ENCODE measurements at regions not wholly inside any gene's neighbourhood (a gene's known extent, or its start where the extent isn't known, plus 50 kb on each side); places are given as distances from the start of the nearest gene placed in this dataset.

GRCh38 chr5:56443826-56444225 lies 210.7 kb upstream of the ANKRD55 start:
- TF ChIP-seq POLR2AphosphoS5 (IDR thresholded peaks at IDR 0.05; ENCODE audit: low read depth, low read length) (no peak), POLR2A (IDR thresholded peaks at IDR 0.05; ENCODE audit: low read depth, low read length) (no peak), TAF1 (IDR thresholded peaks at IDR 0.05; ENCODE audit: borderline replicate concordance, low read depth, low read length) (no peak)
